ENCODE measurements at regions not wholly inside any gene's neighbourhood (a gene's known extent, or its start where the extent isn't known, plus 50 kb on each side); places are given as distances from the start of the nearest gene placed in this dataset.

GRCh38 chr1:233802611-233803010 lies 101.9 kb upstream of the SLC35F3 start:
- Mint-ChIP-seq H3K4me3 (ENCODE audit: unreplicated experiment) (no peak overlapping the region), H3K27ac (ENCODE audit: unreplicated experiment) (no peak overlapping the region), H3K36me3 (ENCODE audit: unreplicated experiment) (no peaks in the 10 kb centered on the region), H3K4me1 (ENCODE audit: low read depth, unreplicated experiment) (no peaks in the 10 kb centered on the region), H3K9me3 (ENCODE audit: unreplicated experiment) (no peaks in the 10 kb centered on the region), H3K27me3 (ENCODE audit: unreplicated experiment) (no peaks in the 10 kb centered on the region)
- no peak for DNase-seq
- TF ChIP-seq CTCF (IDR thresholded peaks at IDR 0.05; ENCODE audit: partially characterized antibody, unreplicated experiment): no peak

GRCh38 chr1:233805786-233806185 lies 98.7 kb upstream of the SLC35F3 start:
- Mint-ChIP-seq H3K4me3 (ENCODE audit: unreplicated experiment) (no peak overlapping the region), H3K27ac (ENCODE audit: unreplicated experiment) (no peak overlapping the region), H3K4me1 (ENCODE audit: low read depth, unreplicated experiment) (no peaks in the 10 kb centered on the region), H3K9me3 (ENCODE audit: unreplicated experiment) (no peaks in the 10 kb centered on the region), H3K36me3 (ENCODE audit: unreplicated experiment) (no peaks in the 10 kb centered on the region), H3K27me3 (ENCODE audit: unreplicated experiment) (no peaks in the 10 kb centered on the region)
- no peak for TF ChIP-seq CTCF (IDR thresholded peaks at IDR 0.05; ENCODE audit: partially characterized antibody, unreplicated experiment)
- no peak for DNase-seq

- H3K4me1 Mint-ChIP-seq (ENCODE audit: low read depth, unreplicated experiment): no peaks in the 10 kb centered on the region
- H3K27me3 Mint-ChIP-seq (ENCODE audit: unreplicated experiment): no peaks in the 10 kb centered on the region
- H3K9me3 Mint-ChIP-seq (ENCODE audit: unreplicated experiment): no peaks in the 10 kb centered on the region
- H3K27ac Mint-ChIP-seq (ENCODE audit: unreplicated experiment): no peak overlapping the region
- no peak for TF ChIP-seq CTCF (IDR thresholded peaks at IDR 0.05; ENCODE audit: partially characterized antibody, unreplicated experiment)
- no peak for DNase-seq
- H3K36me3 Mint-ChIP-seq (ENCODE audit: unreplicated experiment): no peaks in the 10 kb centered on the region
- H3K4me3 Mint-ChIP-seq (ENCODE audit: unreplicated experiment): no peak overlapping the region
Observed at GRCh38 chr1:233815357-233815756, 89.1 kb upstream of the SLC35F3 start.

- no peaks in the 10 kb centered on the region for H3K4me1 Mint-ChIP-seq (ENCODE audit: low read depth, unreplicated experiment)
- DNase-seq: no peak
- H3K27me3 Mint-ChIP-seq (ENCODE audit: unreplicated experiment): no peaks in the 10 kb centered on the region
- no peaks in the 10 kb centered on the region for H3K36me3 Mint-ChIP-seq (ENCODE audit: unreplicated experiment)
- H3K27ac Mint-ChIP-seq (ENCODE audit: unreplicated experiment): no peak overlapping the region
- no peak overlapping the region for H3K4me3 Mint-ChIP-seq (ENCODE audit: unreplicated experiment)
- H3K9me3 Mint-ChIP-seq (ENCODE audit: unreplicated experiment): no peaks in the 10 kb centered on the region
- TF ChIP-seq CTCF (IDR thresholded peaks at IDR 0.05; ENCODE audit: partially characterized antibody, unreplicated experiment): no peak
Observed at GRCh38 chr1:233815865-233816264, 88.6 kb upstream of the SLC35F3 start.

GRCh38 chr1:233816348-233816747 lies 88.1 kb upstream of the SLC35F3 start:
- TF ChIP-seq CTCF (IDR thresholded peaks at IDR 0.05; ENCODE audit: partially characterized antibody, unreplicated experiment): no peak
- DNase-seq: no peak
- Mint-ChIP-seq H3K4me3 (ENCODE audit: unreplicated experiment) (no peak overlapping the region), H3K27me3 (ENCODE audit: unreplicated experiment) (no peaks in the 10 kb centered on the region), H3K27ac (ENCODE audit: unreplicated experiment) (no peak overlapping the region), H3K4me1 (ENCODE audit: low read depth, unreplicated experiment) (no peaks in the 10 kb centered on the region), H3K36me3 (ENCODE audit: unreplicated experiment) (no peaks in the 10 kb centered on the region), H3K9me3 (ENCODE audit: unreplicated experiment) (no peaks in the 10 kb centered on the region)

Data from glutamatergic neuron (in vitro differentiated cells).